ENCODE measurements at regions not wholly inside any gene's neighbourhood (a gene's known extent, or its start where the extent isn't known, plus 50 kb on each side); places are given as distances from the start of the nearest gene placed in this dataset.
"Not testable (repeated sequence)": the region's sequence is repeated elsewhere in the genome, so short reads cannot be mapped to it uniquely, and the experiment has no call there.

GRCh38 chr16:29300030-29300491 lies 106.5 kb downstream of the NPIPB11 start:
- not testable (repeated sequence) for TF ChIP-seq POLR2A (IDR thresholded peaks at IDR 0.05; ENCODE audit: low read depth, low read length); POLR2AphosphoS5 (IDR thresholded peaks at IDR 0.05; ENCODE audit: low read depth, low read length); TAF1 (IDR thresholded peaks at IDR 0.05; ENCODE audit: borderline replicate concordance, low read depth, low read length)

Data from GM12892 (cell line).